ENCODE measurements at regions not wholly inside any gene's neighbourhood (a gene's known extent, or its start where the extent isn't known, plus 50 kb on each side); places are given as distances from the start of the nearest gene placed in this dataset.

DNA sequence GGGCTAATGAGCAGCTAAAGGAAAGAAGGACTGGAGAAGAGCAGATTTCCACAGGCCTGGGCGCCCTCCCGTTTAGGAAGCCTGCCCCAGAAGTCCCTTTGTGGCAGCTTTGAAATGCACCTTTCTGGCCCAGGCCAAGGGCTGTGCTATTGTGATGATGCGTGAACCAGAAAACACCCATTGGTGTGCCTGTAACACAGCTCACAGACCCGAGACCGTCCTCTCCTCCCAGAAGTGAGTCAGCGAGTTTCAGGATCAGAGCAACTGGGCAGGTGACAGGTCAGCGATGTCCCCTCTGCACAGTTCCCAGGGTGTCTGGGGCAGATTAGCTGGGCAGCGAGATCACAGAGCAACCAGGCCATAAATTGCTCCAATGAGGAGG lies 71.9 kb upstream of the SULF2 start:
- CTCF ChIA-PET: no interaction called here
- H3K36me3 ChIP-seq (ENCODE audit: insufficient read depth, low read length, poor library complexity, severe bottlenecking): no peaks in the 10 kb centered on the region
- POLR2A ChIA-PET (ENCODE audit: low non-redundant PET): no interaction called here
- TF ChIP-seq EZH2 (IDR thresholded peaks at IDR 0.05; ENCODE audit: borderline replicate concordance, low read depth, low read length, poor library complexity, severe bottlenecking): no peak
- TF ChIP-seq, protein P1, sequence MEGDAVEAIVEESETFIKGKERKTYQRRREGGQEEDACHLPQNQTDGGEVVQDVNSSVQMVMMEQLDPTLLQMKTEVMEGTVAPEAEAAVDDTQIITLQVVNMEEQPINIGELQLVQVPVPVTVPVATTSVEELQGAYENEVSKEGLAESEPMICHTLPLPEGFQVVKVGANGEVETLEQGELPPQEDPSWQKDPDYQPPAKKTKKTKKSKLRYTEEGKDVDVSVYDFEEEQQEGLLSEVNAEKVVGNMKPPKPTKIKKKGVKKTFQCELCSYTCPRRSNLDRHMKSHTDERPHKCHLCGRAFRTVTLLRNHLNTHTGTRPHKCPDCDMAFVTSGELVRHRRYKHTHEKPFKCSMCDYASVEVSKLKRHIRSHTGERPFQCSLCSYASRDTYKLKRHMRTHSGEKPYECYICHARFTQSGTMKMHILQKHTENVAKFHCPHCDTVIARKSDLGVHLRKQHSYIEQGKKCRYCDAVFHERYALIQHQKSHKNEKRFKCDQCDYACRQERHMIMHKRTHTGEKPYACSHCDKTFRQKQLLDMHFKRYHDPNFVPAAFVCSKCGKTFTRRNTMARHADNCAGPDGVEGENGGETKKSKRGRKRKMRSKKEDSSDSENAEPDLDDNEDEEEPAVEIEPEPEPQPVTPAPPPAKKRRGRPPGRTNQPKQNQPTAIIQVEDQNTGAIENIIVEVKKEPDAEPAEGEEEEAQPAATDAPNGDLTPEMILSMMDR (conservative IDR thresholded peaks at IDR 0.05; ENCODE audit: low read depth, low read length): no peak
- H3K27ac ChIP-seq (ENCODE audit: low read depth, low read length, poor library complexity, severe bottlenecking): no peak overlapping the region
- intact Hi-C loops (cut with micrococcal nuclease; ENCODE audit: unreplicated experiment): no loop called here
- no peak overlapping the region for H3K4me3 ChIP-seq (ENCODE audit: low read depth, low read length, poor library complexity, severe bottlenecking)
- no peaks in the 10 kb centered on the region for H3K9me3 ChIP-seq (ENCODE audit: low read depth, low read length, poor library complexity, severe bottlenecking)
- peaks cover under 1% of the 10 kb centered on the region for H3K27me3 ChIP-seq (replicated peaks; ENCODE audit: insufficient read depth, low read depth, low read length, poor library complexity)
- H3K4me1 ChIP-seq (ENCODE audit: insufficient read depth, low read length, poor library complexity, severe bottlenecking): no peaks in the 10 kb centered on the region
- no peak for DNase-seq (ENCODE audit: low spot score)
- no TSS peak for BruUV-seq (replicated peaks)

DNA sequence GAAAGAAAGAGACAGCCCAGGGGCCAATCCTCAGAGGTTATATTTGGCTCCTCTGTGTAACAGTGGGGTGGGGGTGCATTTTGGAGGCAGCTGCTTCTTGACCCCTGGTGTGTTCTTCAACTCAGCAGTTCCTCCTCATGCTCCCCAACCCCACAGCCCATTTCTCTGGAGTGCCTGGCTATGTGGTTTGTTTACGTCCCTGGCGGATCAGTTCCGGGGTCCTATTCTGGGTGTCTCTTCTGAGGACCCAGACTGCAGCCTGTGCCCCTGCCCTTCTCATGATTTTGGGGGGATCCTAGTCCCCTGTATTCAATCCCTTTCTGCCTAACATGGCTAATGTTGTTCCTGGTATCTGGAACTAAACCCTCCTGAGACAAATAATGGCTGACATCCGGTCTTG lies 70.5 kb upstream of the SULF2 start:
- POLR2A ChIA-PET (ENCODE audit: low non-redundant PET): no interaction called here
- TF ChIP-seq, protein P1 (conservative IDR thresholded peaks at IDR 0.05; ENCODE audit: low read depth, low read length): no peak
- TF ChIP-seq EZH2 (IDR thresholded peaks at IDR 0.05; ENCODE audit: borderline replicate concordance, low read depth, low read length, poor library complexity, severe bottlenecking): no peak
- DNase-seq (ENCODE audit: low spot score): no peak
- peaks cover 4% of the 10 kb centered on the region for H3K27me3 ChIP-seq (replicated peaks; ENCODE audit: insufficient read depth, low read depth, low read length, poor library complexity)
- CTCF ChIA-PET: no interaction called here
- intact Hi-C loops (cut with micrococcal nuclease; ENCODE audit: unreplicated experiment): loop anchor here (2.0 kb wide), 1 partner anchor 765 kb away; no protein-coding TSS in a partner anchor
- no peaks in the 10 kb centered on the region for H3K4me1 ChIP-seq (ENCODE audit: insufficient read depth, low read length, poor library complexity, severe bottlenecking)
- no peak overlapping the region for H3K4me3 ChIP-seq (ENCODE audit: low read depth, low read length, poor library complexity, severe bottlenecking)
- H3K27ac ChIP-seq (ENCODE audit: low read depth, low read length, poor library complexity, severe bottlenecking): no peak overlapping the region
- no peaks in the 10 kb centered on the region for H3K36me3 ChIP-seq (ENCODE audit: insufficient read depth, low read length, poor library complexity, severe bottlenecking)
- BruUV-seq (replicated peaks): no TSS peak
- no peaks in the 10 kb centered on the region for H3K9me3 ChIP-seq (ENCODE audit: low read depth, low read length, poor library complexity, severe bottlenecking)

DNA sequence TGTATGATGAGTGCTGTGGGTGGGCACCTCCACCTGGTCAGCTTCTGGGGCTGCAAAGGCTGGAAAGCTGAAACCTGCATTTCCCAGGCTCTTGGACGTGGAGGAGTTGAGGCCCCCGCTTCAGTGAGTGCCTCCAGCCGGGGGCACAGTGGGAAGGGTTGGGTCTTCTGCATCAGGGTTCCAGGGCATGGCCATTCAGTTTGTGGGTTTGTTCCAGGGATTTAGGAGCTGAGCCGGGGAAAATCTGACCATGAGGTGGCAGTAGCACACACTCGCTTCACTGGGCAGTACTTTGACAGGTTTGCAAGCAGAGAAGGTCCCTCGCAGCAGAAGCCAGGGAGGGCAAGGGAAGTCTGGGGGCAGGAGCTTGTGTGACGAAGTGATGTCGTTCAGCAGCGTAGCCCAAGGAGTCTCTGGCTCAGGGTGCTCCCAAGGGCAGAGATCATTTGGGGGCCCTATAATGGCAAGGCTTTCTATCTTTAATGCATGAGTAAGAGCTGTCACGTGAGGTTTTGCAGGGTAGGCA lies 69.5 kb upstream of the SULF2 start:
- Histone ChIP-seq H3K9me3 (ENCODE audit: low read depth, low read length, poor library complexity, severe bottlenecking) (no peaks in the 10 kb centered on the region), H3K4me3 (ENCODE audit: low read depth, low read length, poor library complexity, severe bottlenecking) (no peak overlapping the region), H3K27me3 (replicated peaks; ENCODE audit: insufficient read depth, low read depth, low read length, poor library complexity) (peaks cover 4% of the 10 kb centered on the region), H3K36me3 (ENCODE audit: insufficient read depth, low read length, poor library complexity, severe bottlenecking) (no peaks in the 10 kb centered on the region), H3K4me1 (ENCODE audit: insufficient read depth, low read length, poor library complexity, severe bottlenecking) (no peaks in the 10 kb centered on the region), H3K27ac (ENCODE audit: low read depth, low read length, poor library complexity, severe bottlenecking) (no peak overlapping the region)
- ChIA-PET CTCF (interaction anchor here (1.3 kb wide), 1 partner anchor 766 kb away, joined by 11 read pairs; no protein-coding TSS in a partner anchor), POLR2A (ENCODE audit: low non-redundant PET) (no interaction called here)
- peak; percentile 59 for DNase-seq (ENCODE audit: low spot score)
- intact Hi-C loops (cut with micrococcal nuclease; ENCODE audit: unreplicated experiment): loop anchor here (2.0 kb wide), 1 partner anchor 766 kb away; no protein-coding TSS in a partner anchor
- no peak for TF ChIP-seq EZH2 (IDR thresholded peaks at IDR 0.05; ENCODE audit: borderline replicate concordance, low read depth, low read length, poor library complexity, severe bottlenecking)
- TF ChIP-seq, protein P1 (conservative IDR thresholded peaks at IDR 0.05; ENCODE audit: low read depth, low read length): peak; percentile 65
- BruUV-seq (replicated peaks): no TSS peak

Measured in A673 (cell line).